ENCODE measurements at regions not wholly inside any gene's neighbourhood (a gene's known extent, or its start where the extent isn't known, plus 50 kb on each side); places are given as distances from the start of the nearest gene placed in this dataset.

DNA sequence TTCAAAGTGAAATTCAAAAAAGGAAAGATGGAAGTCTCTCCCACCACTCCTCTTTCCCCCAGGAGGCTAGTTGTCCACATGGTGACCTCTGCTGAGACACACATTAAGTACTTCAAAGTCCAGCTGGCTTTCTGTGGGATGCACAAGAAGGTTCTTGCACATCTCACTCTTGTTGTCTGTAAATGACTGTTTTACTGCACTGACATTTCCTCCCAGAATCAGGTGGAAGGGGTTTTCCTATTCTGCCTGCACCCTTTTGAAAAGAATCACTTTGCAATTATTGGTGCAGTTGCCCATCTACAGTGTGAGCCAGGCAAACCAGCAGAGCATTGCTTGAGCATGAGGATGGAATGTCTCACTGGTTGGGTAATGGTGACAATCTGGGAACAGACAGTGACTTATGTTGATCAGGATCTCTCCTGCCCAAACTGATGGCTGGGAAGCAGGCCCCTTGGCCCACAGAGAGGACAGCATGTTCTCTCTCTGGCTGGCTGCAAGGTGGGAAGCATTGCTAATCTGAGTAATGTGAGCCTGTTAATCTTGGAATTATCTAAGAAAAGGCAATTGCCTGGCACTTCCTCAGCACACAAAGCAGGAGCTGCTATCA is 347.7 kb upstream of the SATB1 start:
- TF ChIP-seq, protein P1, sequence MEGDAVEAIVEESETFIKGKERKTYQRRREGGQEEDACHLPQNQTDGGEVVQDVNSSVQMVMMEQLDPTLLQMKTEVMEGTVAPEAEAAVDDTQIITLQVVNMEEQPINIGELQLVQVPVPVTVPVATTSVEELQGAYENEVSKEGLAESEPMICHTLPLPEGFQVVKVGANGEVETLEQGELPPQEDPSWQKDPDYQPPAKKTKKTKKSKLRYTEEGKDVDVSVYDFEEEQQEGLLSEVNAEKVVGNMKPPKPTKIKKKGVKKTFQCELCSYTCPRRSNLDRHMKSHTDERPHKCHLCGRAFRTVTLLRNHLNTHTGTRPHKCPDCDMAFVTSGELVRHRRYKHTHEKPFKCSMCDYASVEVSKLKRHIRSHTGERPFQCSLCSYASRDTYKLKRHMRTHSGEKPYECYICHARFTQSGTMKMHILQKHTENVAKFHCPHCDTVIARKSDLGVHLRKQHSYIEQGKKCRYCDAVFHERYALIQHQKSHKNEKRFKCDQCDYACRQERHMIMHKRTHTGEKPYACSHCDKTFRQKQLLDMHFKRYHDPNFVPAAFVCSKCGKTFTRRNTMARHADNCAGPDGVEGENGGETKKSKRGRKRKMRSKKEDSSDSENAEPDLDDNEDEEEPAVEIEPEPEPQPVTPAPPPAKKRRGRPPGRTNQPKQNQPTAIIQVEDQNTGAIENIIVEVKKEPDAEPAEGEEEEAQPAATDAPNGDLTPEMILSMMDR (conservative IDR thresholded peaks at IDR 0.05) = no peak
- no peak for TF ChIP-seq EZH2 (IDR thresholded peaks at IDR 0.05; ENCODE audit: low read depth)
